B cell (primary cell): ENCODE measurements at regions not wholly inside any gene's neighbourhood (a gene's known extent, or its start where the extent isn't known, plus 50 kb on each side); places are given as distances from the start of the nearest gene placed in this dataset.

Experiments
- CTCF ChIP-seq: fragments of 200-600 bp; IDR thresholded peaks from one replicate; pipeline ENCODE4 v1.8.0; 2022; ENCODE audit warnings: antibody characterized with exemption, mild to moderate bottlenecking
- EZH2 ChIP-seq: IDR thresholded peaks from 2 replicates; pipeline ENCODE4 v1.6.1; 2012; ENCODE audit warnings: borderline replicate concordance, low read depth, mild to moderate bottlenecking, moderate library complexity, low read length; ENCODE audit not compliant: insufficient read depth, poor library complexity, severe bottlenecking

GRCh38 chr3:82122554-82123345 lies 361.3 kb upstream of the GBE1 start:
- no peak for TF ChIP-seq CTCF
- TF ChIP-seq EZH2 = no peak
